Common myeloid progenitor, CD34-positive (primary cell): ENCODE measurements at regions not wholly inside any gene's neighbourhood (a gene's known extent, or its start where the extent isn't known, plus 50 kb on each side); places are given as distances from the start of the nearest gene placed in this dataset.
A peak's percentile ranks its signal among the peaks of the same experiment; 100 is the strongest.

Source experiments
- CTCF ChIA-PET: fragments of 350-600 bp; sonication (Branson Sonifier 250); formaldehyde crosslinking; loops from one replicate; lab custom pipeline; 2021; ENCODE audit warnings: antibody characterized with exemption; lab: Charles Lee
- POLR2A ChIA-PET: fragments of 350-600 bp; sonication (Branson Sonifier 250); formaldehyde crosslinking; loops from one replicate; lab custom pipeline; 2021; ENCODE audit warnings: antibody characterized with exemption; lab: Charles Lee
- DNase-seq, 3 donors: peaks; one replicate each; pipeline versions ENCODE4 v3.0.0 to v3.0.0-alpha.2; 2013
- H3K27ac ChIP-seq, 2 experiments: 1 replicate in 1 of 2; 2 replicates in 1 of 2; pipeline ENCODE4 v1.7.0; 2013; ENCODE audit warnings: inconsistent platforms in 2 of 2, low read length in 2 of 2, mild to moderate bottlenecking in 2 of 2, low read depth in 1 of 2, moderate library complexity in 1 of 2; ENCODE audit not compliant: severe bottlenecking in 2 of 2, insufficient read depth in 1 of 2, poor library complexity in 1 of 2
- H3K27me3 ChIP-seq, 5 experiments: replicated peaks in 2 of 5; 1 replicate in 3 of 5; 2 replicates in 2 of 5; pipeline versions ENCODE4 v1.6.1 to v1.7.0; 2013; ENCODE audit warnings: low read length in 4 of 5, mild to moderate bottlenecking in 2 of 5, moderate library complexity in 2 of 5, inconsistent platforms in 1 of 5; ENCODE audit not compliant: insufficient read depth in 5 of 5, control insufficient read depth in 4 of 5
- H3K36me3 ChIP-seq, 4 experiments: 1 replicate in 2 of 4; 2 replicates in 2 of 4; pipeline versions ENCODE4 v1.6.1 to v1.7.0; 2013; ENCODE audit warnings: low read length in 3 of 4, control low read depth in 1 of 4, mild to moderate bottlenecking in 1 of 4; ENCODE audit not compliant: control insufficient read depth in 4 of 4, insufficient read depth in 4 of 4
- H3K4me1 ChIP-seq, 4 experiments: 1 replicate in 3 of 4; 2 replicates in 1 of 4; pipeline versions ENCODE4 v1.6.1 to v1.7.1; 2013; ENCODE audit warnings: low read length in 3 of 4, mild to moderate bottlenecking in 3 of 4, control low read depth in 1 of 4, inconsistent platforms in 1 of 4, moderate library complexity in 1 of 4; ENCODE audit not compliant: control insufficient read depth in 4 of 4, insufficient read depth in 4 of 4; ENCODE audit errors: control extremely low read depth in 1 of 4
- H3K4me3 ChIP-seq, 7 experiments: 1 replicate in 4 of 7; 2 replicates in 3 of 7; pipeline versions ENCODE4 v1.5.1 to v1.7.0; 2013; ENCODE audit warnings: mild to moderate bottlenecking in 7 of 7, low read length in 6 of 7, moderate library complexity in 6 of 7, inconsistent platforms in 2 of 7, low read depth in 2 of 7, control low read depth in 1 of 7; ENCODE audit not compliant: insufficient read depth in 4 of 7, control insufficient read depth in 1 of 7; ENCODE audit errors: extremely low read depth in 1 of 7
- H3K9me3 ChIP-seq, 5 experiments: 1 replicate in 4 of 5; 2 replicates in 1 of 5; pipeline versions ENCODE4 v1.6.1 to v1.7.1; 2013; ENCODE audit warnings: low read length in 4 of 5, mild to moderate bottlenecking in 2 of 5, inconsistent platforms in 1 of 5, low read depth in 1 of 5, moderate library complexity in 1 of 5; ENCODE audit not compliant: control insufficient read depth in 4 of 5, insufficient read depth in 2 of 5; ENCODE audit errors: control extremely low read depth in 1 of 5
- WGBS: methylation state at CpG from one replicate; pipeline ENCODE4 v1.1.5; 2013; ENCODE audit not compliant: insufficient coverage; 5-methylcytosine and 5-hydroxymethylcytosine counted together

- no CpG with 5 or more reads among the region's 1 CpG for WGBS
- CTCF ChIA-PET, result interaction anchor here (1.0 kb wide), 1 partner anchor 12 kb away, joined by 3 read pairs; no protein-coding TSS in a partner anchor
- peaks cover 0 to 8% (median 1%) of the 10 kb centered on the region in 4 experiments for H3K4me1 ChIP-seq
- no peak overlapping the region for H3K4me3 ChIP-seq
- no peak for DNase-seq
- POLR2A ChIA-PET, result no interaction called here
- H3K36me3 ChIP-seq, result no peaks in the 10 kb centered on the region
- peaks cover 0 to 1% (median 0%) of the 10 kb centered on the region in 5 experiments for H3K9me3 ChIP-seq
- H3K27ac ChIP-seq, result no peak overlapping the region
- no peaks in the 10 kb centered on the region for H3K27me3 ChIP-seq
These were observed 241.9 kb downstream of the BCL11A start for GRCh38 chr2:60311524-60311923.

GRCh38 chr2:60309941-60310660 is 243.4 kb downstream of the BCL11A start:
- ChIA-PET CTCF (no interaction called here), POLR2A (no interaction called here)
- no peaks in the 10 kb centered on the region for H3K36me3 ChIP-seq
- H3K27ac ChIP-seq, result no peak overlapping the region
- WGBS, result 100% methylated on average over 3 of the region's 5 CpGs
- H3K4me3 ChIP-seq, result no peak overlapping the region
- no peaks in the 10 kb centered on the region for H3K27me3 ChIP-seq
- no peak for DNase-seq
- H3K4me1 ChIP-seq, result peaks cover 0 to 18% (median 8%) of the 10 kb centered on the region in 4 experiments
- peaks cover 0 to 1% (median 0%) of the 10 kb centered on the region in 5 experiments for H3K9me3 ChIP-seq

- Histone ChIP-seq H3K4me3 (no peak overlapping the region), H3K4me1 (peaks cover 0 to 18% (median 8%) of the 10 kb centered on the region in 4 experiments), H3K36me3 (no peaks in the 10 kb centered on the region), H3K9me3 (no peaks in the 10 kb centered on the region), H3K27ac (no peak overlapping the region), H3K27me3 (no peaks in the 10 kb centered on the region)
- POLR2A ChIA-PET, result interaction anchor here (0.7 kb wide), 1 partner anchor 645 kb away, joined by 5 read pairs; no protein-coding TSS in a partner anchor
- no CpG with 5 or more reads among the region's 4 CpGs for WGBS
- CTCF ChIA-PET, result no interaction called here
- no peak for DNase-seq
These were observed 244.1 kb downstream of the BCL11A start for GRCh38 chr2:60309336-60309735.

GRCh38 chr2:60306267-60306861 is 247.1 kb downstream of the BCL11A start:
- 17% methylated on average over 5 of the region's 5 CpGs for WGBS
- peak; percentile 15 to 43 (median 38) for DNase-seq
- H3K27ac ChIP-seq, result no peak overlapping the region
- H3K27me3 ChIP-seq, result no peaks in the 10 kb centered on the region
- POLR2A ChIA-PET, result no interaction called here
- CTCF ChIA-PET, result interaction anchor here (1.5 kb wide), 1 partner anchor 9 kb away, joined by 3 read pairs; no protein-coding TSS in a partner anchor
- H3K36me3 ChIP-seq, result no peaks in the 10 kb centered on the region
- H3K9me3 ChIP-seq, result no peaks in the 10 kb centered on the region
- H3K4me3 ChIP-seq, result no peak overlapping the region
- peaks cover 0 to 26% (median 16%) of the 10 kb centered on the region in 4 experiments for H3K4me1 ChIP-seq

- Histone ChIP-seq H3K9me3 (no peaks in the 10 kb centered on the region), H3K36me3 (no peaks in the 10 kb centered on the region), H3K27ac (no peak overlapping the region), H3K4me1 (peaks cover 0 to 26% (median 16%) of the 10 kb centered on the region in 4 experiments), H3K27me3 (no peaks in the 10 kb centered on the region), H3K4me3 (no peak overlapping the region)
- no peak for DNase-seq
- POLR2A ChIA-PET, result no interaction called here
- no CpG with 5 or more reads among the region's 2 CpGs for WGBS
- CTCF ChIA-PET, result interaction anchor here (1.2 to 1.8 kb wide), 3 partner anchors 10 to 52 kb away, joined by 3 to 5 read pairs (median 4); no protein-coding TSS in a partner anchor
These were observed 249.8 kb downstream of the BCL11A start for GRCh38 chr2:60303680-60304079.

GRCh38 chr2:60302377-60303126 is 250.9 kb downstream of the BCL11A start:
- ChIA-PET CTCF (interaction anchor here (0.8 to 1.5 kb wide), 4 partner anchors 10 to 259 kb away, joined by 3 to 4 read pairs (median 3); no protein-coding TSS in a partner anchor), POLR2A (no interaction called here)
- Histone ChIP-seq H3K9me3 (no peaks in the 10 kb centered on the region), H3K27ac (no peak overlapping the region), H3K36me3 (no peaks in the 10 kb centered on the region), H3K4me1 (peaks cover 0 to 26% (median 16%) of the 10 kb centered on the region in 4 experiments), H3K4me3 (no peak overlapping the region), H3K27me3 (no peaks in the 10 kb centered on the region)
- 85% methylated on average over 2 of the region's 6 CpGs for WGBS
- no peak for DNase-seq
